Left ventricle myocardium superior (tissue), 1 donor: ENCODE measurements at regions not wholly inside any gene's neighbourhood (a gene's known extent, or its start where the extent isn't known, plus 50 kb on each side); places are given as distances from the start of the nearest gene placed in this dataset.

Experiments
- ATAC-seq: fragments of 200-7000 bp; cut with Tn5 transposase; one replicate; pipeline ENCODE4 v1.9.1; 2020; ENCODE audit warnings: mild to moderate bottlenecking, moderate library complexity
- DNase-seq: peaks from one replicate; pipeline ENCODE4 v3.0.0-alpha.2; 2020
- intact Hi-C: fragments of 100-400 bp; cut with micrococcal nuclease; formaldehyde crosslinking; loops from one replicate; pipeline ENCODE4 v1.11.0; 2022
- donor health status: DM: no; HTN: yes; CAD: no; lungs with severe emphysema.

- DNase-seq: no peak
- intact Hi-C loops: no loop called here
- ATAC-seq: no peak
Observed at GRCh38 chr22:48957311-48957986, 870.2 kb downstream of the BRD1 start.

GRCh38 chr22:48955351-48956311 lies 872.0 kb downstream of the BRD1 start:
- no peak for ATAC-seq
- intact Hi-C loops: no loop called here
- no peak for DNase-seq

GRCh38 chr22:48954781-48955311 lies 872.8 kb downstream of the BRD1 start:
- DNase-seq: no peak
- intact Hi-C loops: no loop called here
- no peak for ATAC-seq

GRCh38 chr22:48953830-48954229 lies 873.8 kb downstream of the BRD1 start:
- ATAC-seq: no peak
- no peak for DNase-seq
- intact Hi-C loops: no loop called here

- DNase-seq (no peak), ATAC-seq (no peak)
- intact Hi-C loops: no loop called here
Observed at GRCh38 chr22:48953103-48953720, 874.5 kb downstream of the BRD1 start.

GRCh38 chr22:48952256-48953102 lies 875.2 kb downstream of the BRD1 start:
- intact Hi-C loops: no loop called here
- no peak for DNase-seq
- ATAC-seq: no peak

- ATAC-seq: no peak
- intact Hi-C loops: no loop called here
- DNase-seq: no peak
Observed at GRCh38 chr22:48951836-48952235, 875.8 kb downstream of the BRD1 start.

GRCh38 chr22:48950151-48950915 lies 877.3 kb downstream of the BRD1 start:
- ATAC-seq (no peak), DNase-seq (no peak)

GRCh38 chr22:48949375-48950149 lies 878.1 kb downstream of the BRD1 start:
- intact Hi-C loops: no loop called here
- ATAC-seq: no peak
- no peak for DNase-seq

More at GRCh38 chr22:48950151-48950915, 877.3 kb downstream of the BRD1 start:
- intact Hi-C loops: no loop called here

GRCh38 chr22:48948575-48949170 lies 879.0 kb downstream of the BRD1 start:
- DNase-seq (no peak), ATAC-seq (no peak)
- intact Hi-C loops: no loop called here

- no peak for DNase-seq
- ATAC-seq: no peak
- intact Hi-C loops: no loop called here
Observed at GRCh38 chr22:48947636-48948035, 880.0 kb downstream of the BRD1 start.

- no peak for DNase-seq
- intact Hi-C loops: no loop called here
- ATAC-seq: no peak
Observed at GRCh38 chr22:48945621-48946458, 881.8 kb downstream of the BRD1 start.

- DNase-seq (no peak), ATAC-seq (no peak)
- intact Hi-C loops: no loop called here
Observed at GRCh38 chr22:48944751-48945620, 882.7 kb downstream of the BRD1 start.

GRCh38 chr22:48944433-48944750 lies 883.3 kb downstream of the BRD1 start:
- no peak for ATAC-seq
- intact Hi-C loops: no loop called here
- DNase-seq: no peak
